Fibroblast of lung (primary cell): ENCODE measurements at regions not wholly inside any gene's neighbourhood (a gene's known extent, or its start where the extent isn't known, plus 50 kb on each side); places are given as distances from the start of the nearest gene placed in this dataset.
"Not testable (repeated sequence)": the region's sequence is repeated elsewhere in the genome, so short reads cannot be mapped to it uniquely, and the experiment has no call there.

Experiments used
- DNase-seq, 2 donors: peaks; one replicate each; pipeline versions ENCODE4 v3.0.0 to v3.0.0-alpha.2; 2010; ENCODE audit warnings: low read depth in 2 of 2
- H2AFZ ChIP-seq: 2 replicates; pipeline ENCODE4 v1.5.1; 2012; ENCODE audit warnings: low read length, control low read depth, inconsistent platforms
- H3K27ac ChIP-seq: 2 replicates; pipeline ENCODE4 v1.5.1; 2011; ENCODE audit warnings: low read length, control low read depth; ENCODE audit not compliant: insufficient read depth
- H3K27me3 ChIP-seq: 2 replicates; pipeline ENCODE4 v1.5.1; 2011; ENCODE audit warnings: mild to moderate bottlenecking, low read length; ENCODE audit not compliant: control insufficient read depth, insufficient read depth
- H3K36me3 ChIP-seq: 2 replicates; pipeline ENCODE4 v1.5.1; 2011; ENCODE audit warnings: low read length; ENCODE audit not compliant: control insufficient read depth, insufficient read depth
- H3K4me1 ChIP-seq: 2 replicates; pipeline ENCODE4 v1.5.1; 2011; ENCODE audit warnings: low read length; ENCODE audit not compliant: control insufficient read depth, insufficient read depth; ENCODE audit errors: extremely low read depth
- H3K4me2 ChIP-seq: 2 replicates; pipeline ENCODE4 v1.5.1; 2011; ENCODE audit warnings: low read length, control low read depth; ENCODE audit not compliant: insufficient read depth; ENCODE audit errors: extremely low read depth
- H3K4me3 ChIP-seq, 4 experiments: fragments of 200-600 bp in 1 of 4; sonication (generic) in 1 of 4; replicated peaks in 1 of 4; 2 replicates each; pipeline ENCODE4 v1.5.1; 2011 to 2016; ENCODE audit warnings: low read length in 4 of 4, low read depth in 3 of 4, mild to moderate bottlenecking in 3 of 4, control low read depth in 2 of 4, inconsistent platforms in 1 of 4, mixed read lengths in 1 of 4; ENCODE audit not compliant: insufficient read depth in 1 of 4; ENCODE audit errors: control extremely low read depth in 1 of 4
- H3K79me2 ChIP-seq: 2 replicates; pipeline ENCODE4 v1.5.1; 2012; ENCODE audit warnings: mild to moderate bottlenecking, low read length, inconsistent platforms; ENCODE audit not compliant: control insufficient read depth, insufficient read depth
- H3K9ac ChIP-seq: 2 replicates; pipeline ENCODE4 v1.5.1; 2011; ENCODE audit warnings: mild to moderate bottlenecking, low read length, control low read depth; ENCODE audit not compliant: insufficient read depth
- H3K9me3 ChIP-seq: 2 replicates; pipeline ENCODE4 v1.5.1; 2012; ENCODE audit warnings: low read depth, low read length; ENCODE audit not compliant: control insufficient read depth, insufficient read depth
- H4K20me1 ChIP-seq: 2 replicates; pipeline ENCODE4 v1.5.1; 2011; ENCODE audit warnings: low read length; ENCODE audit not compliant: control insufficient read depth, insufficient read depth; ENCODE audit errors: extremely low read depth

- not testable (repeated sequence) for H3K4me2 ChIP-seq, H3K9ac ChIP-seq, H3K36me3 ChIP-seq, DNase-seq, H4K20me1 ChIP-seq, H3K9me3 ChIP-seq, H3K4me3 ChIP-seq, H3K27ac ChIP-seq, H2AFZ ChIP-seq, H3K79me2 ChIP-seq, H3K27me3 ChIP-seq, H3K4me1 ChIP-seq
Observed at GRCh38 chr16:29296176-29296575, 110.3 kb downstream of the NPIPB11 start.

- H2AFZ ChIP-seq, H3K4me1 ChIP-seq, DNase-seq, H3K9me3 ChIP-seq, H3K36me3 ChIP-seq, H3K79me2 ChIP-seq, H3K27me3 ChIP-seq, H3K9ac ChIP-seq, H3K4me2 ChIP-seq, H3K27ac ChIP-seq, H3K4me3 ChIP-seq, H4K20me1 ChIP-seq: not testable (repeated sequence)
Observed at GRCh38 chr16:29294951-29295795, 111.3 kb downstream of the NPIPB11 start.

DNA sequence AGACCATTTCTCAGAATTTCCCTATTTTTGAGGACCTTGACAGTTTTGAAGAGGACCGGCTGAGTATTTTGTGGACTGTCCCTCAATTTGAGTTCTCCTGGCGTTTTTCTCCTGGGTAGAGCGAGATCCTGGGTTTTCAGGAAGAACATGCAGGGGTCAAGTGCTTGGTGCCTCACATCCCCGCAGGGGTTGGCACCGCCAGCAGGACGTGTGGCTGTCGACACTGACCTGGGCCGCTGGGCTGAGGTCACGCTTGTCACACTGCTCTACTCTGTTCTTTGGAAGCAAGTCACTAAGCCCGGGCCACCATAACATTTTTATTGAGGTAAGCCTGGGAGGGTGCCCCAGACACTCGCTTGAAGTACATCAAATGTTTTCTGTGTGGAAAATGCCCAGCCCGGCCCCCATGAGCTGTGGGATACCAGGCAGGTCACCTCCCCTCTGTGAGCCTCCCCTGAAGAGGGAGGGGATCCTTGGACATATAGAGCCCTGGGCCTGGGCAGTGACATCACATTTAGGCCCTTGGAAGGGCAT lies 112.0 kb downstream of the NPIPB11 start:
- H3K36me3 ChIP-seq, H3K79me2 ChIP-seq, DNase-seq, H3K4me1 ChIP-seq, H3K9me3 ChIP-seq, H3K27ac ChIP-seq, H3K4me3 ChIP-seq, H3K4me2 ChIP-seq, H3K9ac ChIP-seq, H2AFZ ChIP-seq, H3K27me3 ChIP-seq, H4K20me1 ChIP-seq: not testable (repeated sequence)

GRCh38 chr16:29293545-29293944 lies 113.0 kb downstream of the NPIPB11 start:
- H3K79me2 ChIP-seq, DNase-seq, H2AFZ ChIP-seq, H3K4me2 ChIP-seq, H4K20me1 ChIP-seq, H3K27ac ChIP-seq, H3K27me3 ChIP-seq, H3K9ac ChIP-seq, H3K9me3 ChIP-seq, H3K36me3 ChIP-seq, H3K4me3 ChIP-seq: not testable (repeated sequence)
- peaks cover 12% of the 10 kb centered on the region for H3K4me1 ChIP-seq

DNA sequence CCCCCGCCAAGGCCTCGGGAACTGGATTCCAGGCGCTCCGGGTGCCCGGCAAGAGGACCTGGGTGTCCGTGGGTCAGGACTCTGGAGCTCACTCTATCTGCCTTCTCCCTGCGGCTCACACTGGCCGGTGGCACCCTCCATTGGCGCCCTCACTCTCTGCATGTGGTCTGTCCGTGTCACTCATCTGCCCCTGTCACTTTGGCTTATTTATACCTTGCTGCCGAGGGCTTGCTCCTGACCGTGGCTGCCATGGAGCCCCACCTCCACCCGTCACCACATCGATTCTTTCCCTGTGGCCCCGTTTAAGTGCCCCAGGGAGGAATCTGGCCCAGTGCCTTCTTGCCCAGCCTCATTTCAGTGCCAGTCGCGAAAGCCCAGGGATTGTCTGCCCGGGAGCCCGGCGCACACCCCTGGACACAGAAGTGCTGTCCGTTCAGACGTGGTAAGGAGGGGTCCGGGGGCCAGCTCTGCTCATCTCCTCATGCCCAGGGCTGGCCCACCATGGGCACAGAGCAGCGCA lies 113.5 kb downstream of the NPIPB11 start:
- H4K20me1 ChIP-seq, H3K4me3 ChIP-seq, H3K27me3 ChIP-seq, H3K4me2 ChIP-seq, H3K9ac ChIP-seq, H3K27ac ChIP-seq, H3K36me3 ChIP-seq, H3K9me3 ChIP-seq, H2AFZ ChIP-seq, H3K79me2 ChIP-seq, DNase-seq: not testable (repeated sequence)
- peaks cover 16% of the 10 kb centered on the region for H3K4me1 ChIP-seq

DNA sequence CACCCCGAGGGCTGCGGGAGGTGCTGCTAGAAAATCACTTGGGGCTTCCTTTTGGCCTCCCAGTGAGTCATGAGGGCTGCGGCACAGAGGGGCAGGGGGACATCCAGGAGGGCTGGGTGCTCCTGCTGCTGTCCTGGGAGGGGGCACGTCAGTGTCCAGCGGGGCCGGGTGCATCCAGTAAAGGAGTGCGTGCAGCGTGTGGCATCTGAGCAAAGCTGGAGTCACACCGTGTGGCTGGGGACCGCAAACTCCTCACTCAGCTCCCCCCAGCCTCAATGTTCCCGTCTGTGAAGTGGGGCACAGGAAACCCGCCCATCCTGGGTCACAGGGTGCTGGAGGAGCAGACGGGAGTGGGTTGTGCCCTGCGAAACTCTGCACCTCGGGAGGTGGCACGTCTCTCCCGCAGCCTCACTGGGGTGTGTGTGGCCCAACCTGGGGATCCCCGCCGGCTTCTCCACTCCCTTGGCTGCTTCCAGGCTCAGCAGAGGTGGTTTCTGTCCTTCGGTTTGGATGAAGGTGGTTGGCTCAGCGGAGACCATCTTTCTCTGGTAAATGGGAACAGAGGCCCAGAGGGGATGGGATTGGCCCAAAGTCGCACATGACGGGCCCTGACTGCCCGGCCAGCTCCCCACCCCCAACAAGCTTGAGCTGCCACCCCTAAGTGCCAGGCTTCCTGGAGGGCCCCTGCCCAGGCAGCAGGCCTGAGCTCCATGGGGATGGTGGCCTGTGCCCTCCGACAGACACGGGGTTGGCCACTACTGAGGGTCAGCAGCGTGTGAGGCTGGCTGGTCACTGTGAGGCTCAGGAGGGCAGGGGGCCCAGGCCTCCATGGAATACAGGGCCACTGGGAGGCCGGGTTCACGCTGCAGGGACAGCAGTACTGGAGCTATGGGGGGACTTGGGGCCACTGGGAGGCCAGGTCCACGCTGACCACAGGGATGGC lies 114.9 kb downstream of the NPIPB11 start:
- not testable (repeated sequence) for H3K27ac ChIP-seq, H3K9ac ChIP-seq, H4K20me1 ChIP-seq, H3K4me3 ChIP-seq, H2AFZ ChIP-seq, H3K27me3 ChIP-seq, H3K9me3 ChIP-seq, H3K36me3 ChIP-seq, H3K79me2 ChIP-seq, DNase-seq
- Histone ChIP-seq H3K4me1 (peaks cover 18% of the 10 kb centered on the region), H3K4me2 (peak overlapping the region; percentile 13)
